OCI-LY7 (cell line): ENCODE measurements at regions not wholly inside any gene's neighbourhood (a gene's known extent, or its start where the extent isn't known, plus 50 kb on each side); places are given as distances from the start of the nearest gene placed in this dataset.

Experiments
- CTCF ChIP-seq: fragments of 200-600 bp; sonication (generic); conservative IDR thresholded peaks from 2 replicates; pipeline ENCODE4 v1.5.1; 2014; ENCODE audit warnings: mild to moderate bottlenecking, antibody characterized with exemption, low read length, moderate library complexity, mixed read lengths
- EZH2phosphoT487 ChIP-seq: fragments of 200-600 bp; sonication (generic); IDR thresholded peaks from 2 replicates; pipeline ENCODE4 v1.6.1; 2018; ENCODE audit warnings: low read depth, borderline replicate concordance, mild to moderate bottlenecking, mixed run types, antibody characterized with exemption, low read length, moderate library complexity, mixed read lengths

GRCh38 chr6:67839818-67840217, 795.3 kb upstream of the ADGRB3 start:
- TF ChIP-seq CTCF (no peak), EZH2phosphoT487 (no peak)
